VCaP (cell line): ENCODE measurements at regions not wholly inside any gene's neighbourhood (a gene's known extent, or its start where the extent isn't known, plus 50 kb on each side); places are given as distances from the start of the nearest gene placed in this dataset.

Experiments
- H3K27ac ChIP-seq: fragments of 450-650 bp; 2 replicates; pipeline ENCODE4 v1.5.1; 2017
- CTCF ChIP-seq: fragments of 450-650 bp; conservative IDR thresholded peaks from 2 replicates; pipeline ENCODE4 v1.5.1; 2017; ENCODE audit warnings: mild to moderate bottlenecking, moderate library complexity

- no peak for TF ChIP-seq CTCF
- H3K27ac ChIP-seq = no peak overlapping the region
Observed at GRCh38 chr1:29641921-29642320, 405.6 kb downstream of the PTPRU start.

- no peak for TF ChIP-seq CTCF
- H3K27ac ChIP-seq = no peak overlapping the region
Observed at GRCh38 chr1:29640428-29640785, 404.1 kb downstream of the PTPRU start.

- no peak for TF ChIP-seq CTCF
- H3K27ac ChIP-seq = no peak overlapping the region
Observed at GRCh38 chr1:29639741-29640427, 403.6 kb downstream of the PTPRU start.

GRCh38 chr1:29639156-29639736, 402.9 kb downstream of the PTPRU start:
- no peak for TF ChIP-seq CTCF
- no peak overlapping the region for H3K27ac ChIP-seq

- TF ChIP-seq CTCF = no peak
- no peak overlapping the region for H3K27ac ChIP-seq
Observed at GRCh38 chr1:29638281-29638680, 402.0 kb downstream of the PTPRU start.

- H3K27ac ChIP-seq = no peak overlapping the region
- no peak for TF ChIP-seq CTCF
Observed at GRCh38 chr1:29636936-29637335, 400.6 kb downstream of the PTPRU start.

GRCh38 chr1:29635501-29636263, 399.4 kb downstream of the PTPRU start:
- no peak for TF ChIP-seq CTCF

More at GRCh38 chr1:29635501-29636263, 399.4 kb downstream of the PTPRU start:
- H3K27ac ChIP-seq = no peak overlapping the region
